H9 (cell line): ENCODE measurements at regions not wholly inside any gene's neighbourhood (a gene's known extent, or its start where the extent isn't known, plus 50 kb on each side); places are given as distances from the start of the nearest gene placed in this dataset.

ENCODE experiments used
- DNase-seq: peaks from one replicate; pipeline ENCODE4 v3.0.0-alpha.2; 2017
- H2AFZ ChIP-seq: one replicate; pipeline ENCODE4 v1.6.1; 2013; ENCODE audit warnings: mild to moderate bottlenecking, low read length, control low read depth, moderate library complexity
- H2AK5ac ChIP-seq: 2 replicates; pipeline ENCODE4 v1.6.1; 2013; ENCODE audit warnings: low read length, control low read depth, mixed read lengths; ENCODE audit not compliant: insufficient read length
- H2BK120ac ChIP-seq: one replicate; pipeline ENCODE4 v1.6.1; 2013; ENCODE audit warnings: low read depth, mild to moderate bottlenecking, low read length, control low read depth, inconsistent platforms; ENCODE audit not compliant: poor library complexity, severe bottlenecking
- H2BK12ac ChIP-seq: 2 replicates; pipeline ENCODE4 v1.6.1; 2013; ENCODE audit warnings: low read length, control low read depth, mixed read lengths, low read depth; ENCODE audit not compliant: insufficient read length
- H2BK15ac ChIP-seq: 2 replicates; pipeline ENCODE4 v1.6.1; 2013; ENCODE audit warnings: low read depth, low read length, control low read depth
- H2BK20ac ChIP-seq: one replicate; pipeline ENCODE4 v1.6.1; 2013; ENCODE audit warnings: low read depth, mild to moderate bottlenecking, low read length, control low read depth, inconsistent platforms; ENCODE audit not compliant: poor library complexity, severe bottlenecking
- H2BK5ac ChIP-seq: 2 replicates; pipeline ENCODE4 v1.6.1; 2013; ENCODE audit warnings: low read length, control low read depth, mixed read lengths; ENCODE audit not compliant: insufficient read length
- H3K14ac ChIP-seq: 2 replicates; pipeline ENCODE4 v1.6.1; 2013; ENCODE audit warnings: low read length, control low read depth; ENCODE audit not compliant: insufficient read depth
- H3K18ac ChIP-seq: 2 replicates; pipeline ENCODE4 v1.6.1; 2013; ENCODE audit warnings: low read depth, mild to moderate bottlenecking, mixed read lengths, low read length, control low read depth; ENCODE audit not compliant: insufficient read length
- H3K23ac ChIP-seq: 2 replicates; pipeline ENCODE4 v1.6.1; 2013; ENCODE audit warnings: low read length, control low read depth, mixed read lengths, low read depth; ENCODE audit not compliant: insufficient read length
- H3K23me2 ChIP-seq: 2 replicates; pipeline ENCODE4 v1.6.1; 2013; ENCODE audit warnings: low read depth, mild to moderate bottlenecking, mixed read lengths, low read length, control low read depth; ENCODE audit not compliant: insufficient read length, poor library complexity, severe bottlenecking
- H3K27ac ChIP-seq: 2 replicates; pipeline ENCODE4 v1.5.1; 2013; ENCODE audit warnings: low read length, control low read depth, mixed read lengths, low read depth; ENCODE audit not compliant: insufficient read length
- H3K27me3 ChIP-seq: 2 replicates; pipeline ENCODE4 v1.6.1; 2013; ENCODE audit warnings: low read length, control low read depth, inconsistent platforms; ENCODE audit not compliant: insufficient read depth
- H3K4ac ChIP-seq: 2 replicates; pipeline ENCODE4 v1.6.1; 2013; ENCODE audit warnings: low read depth, mild to moderate bottlenecking, control low read depth, inconsistent platforms, low read length, moderate library complexity
- H3K4me1 ChIP-seq: 2 replicates; pipeline ENCODE4 v1.6.1; 2013; ENCODE audit warnings: low read length, control low read depth, inconsistent platforms; ENCODE audit not compliant: insufficient read depth
- H3K4me2 ChIP-seq: 2 replicates; pipeline ENCODE4 v1.6.1; 2013; ENCODE audit warnings: low read length, control low read depth, mixed read lengths; ENCODE audit not compliant: insufficient read length, insufficient read depth
- H3K56ac ChIP-seq: 2 replicates; pipeline ENCODE4 v1.6.1; 2013; ENCODE audit warnings: low read depth, mild to moderate bottlenecking, mixed read lengths, low read length, control low read depth; ENCODE audit not compliant: insufficient read length
- H3K79me1 ChIP-seq: 2 replicates; pipeline ENCODE4 v1.6.1; 2013; ENCODE audit warnings: low read depth, mild to moderate bottlenecking, moderate library complexity, low read length, control low read depth, inconsistent platforms; ENCODE audit not compliant: insufficient read depth, poor library complexity, severe bottlenecking
- H3K79me2 ChIP-seq: 2 replicates; pipeline ENCODE4 v1.6.1; 2013; ENCODE audit warnings: low read length, control low read depth, inconsistent platforms; ENCODE audit not compliant: insufficient read depth
- H3K9ac ChIP-seq: 2 replicates; pipeline ENCODE4 v1.6.1; 2013; ENCODE audit warnings: low read length, control low read depth, mixed read lengths; ENCODE audit not compliant: insufficient read length; ENCODE audit errors: extremely low read depth
- H3K9me3 ChIP-seq: one replicate; pipeline ENCODE4 v1.6.1; 2013; ENCODE audit warnings: low read depth, low read length, inconsistent platforms; ENCODE audit not compliant: control insufficient read depth
- H3T11ph ChIP-seq: one replicate; pipeline ENCODE4 v1.6.1; 2013; ENCODE audit warnings: mild to moderate bottlenecking, low read length, control low read depth, inconsistent platforms
- H4K20me1 ChIP-seq: one replicate; pipeline ENCODE4 v1.6.1; 2013; ENCODE audit not compliant: control insufficient read depth, insufficient read length, insufficient read depth
- H4K5ac ChIP-seq: 2 replicates; pipeline ENCODE4 v1.6.1; 2013; ENCODE audit warnings: low read depth, mild to moderate bottlenecking, mixed read lengths, low read length, control low read depth; ENCODE audit not compliant: insufficient read length
- H4K8ac ChIP-seq: replicated peaks from 2 replicates; pipeline ENCODE4 v1.6.1; 2013; ENCODE audit warnings: low read length, control low read depth, mixed read lengths, low read depth; ENCODE audit not compliant: insufficient read length
- H4K91ac ChIP-seq: 2 replicates; pipeline ENCODE4 v1.6.1; 2013; ENCODE audit warnings: low read depth, mild to moderate bottlenecking, moderate library complexity, mixed read lengths, low read length, control low read depth; ENCODE audit not compliant: insufficient read length
- H3K27ac Mint-ChIP-seq, 3 experiments: 2 replicates in 2 of 3; 3 replicates in 1 of 3; pipeline ENCODE4 v1.8.0; 2020 to 2021; ENCODE audit warnings: mixed read lengths in 3 of 3, mild to moderate bottlenecking in 1 of 3, moderate library complexity in 1 of 3
- H3K27me3 Mint-ChIP-seq: 2 replicates; pipeline ENCODE4 v1.8.0; 2021; ENCODE audit warnings: low read depth, mild to moderate bottlenecking, moderate library complexity, mixed read lengths
- H3K36me3 Mint-ChIP-seq, 3 experiments: 2 replicates in 2 of 3; 3 replicates in 1 of 3; pipeline ENCODE4 v1.8.0; 2020 to 2021; ENCODE audit warnings: low read depth in 3 of 3, mixed read lengths in 3 of 3; ENCODE audit not compliant: insufficient read depth in 1 of 3
- H3K4me1 Mint-ChIP-seq, 2 experiments: 2 replicates each; pipeline ENCODE4 v1.8.0; 2020; ENCODE audit warnings: mixed read lengths in 2 of 2
- H3K4me3 Mint-ChIP-seq, 2 experiments: 2 replicates in 1 of 2; 3 replicates in 1 of 2; pipeline ENCODE4 v1.8.0; 2020 to 2021; ENCODE audit warnings: mild to moderate bottlenecking in 2 of 2, mixed read lengths in 2 of 2, moderate library complexity in 1 of 2
- H3K9me3 Mint-ChIP-seq, 2 experiments: 2 replicates in 1 of 2; 3 replicates in 1 of 2; pipeline ENCODE4 v1.8.0; 2020; ENCODE audit warnings: mild to moderate bottlenecking in 2 of 2, mixed read lengths in 2 of 2, moderate library complexity in 1 of 2
- WGBS: extraction: QIAGEN DNeasy Blood & Tissue Kit; methylation state at CpG from one replicate; pipeline ENCODE4 v1.1.7; 2013; ENCODE audit warnings: missing lambda C conversion rate, low lambda C conversion rate, mixed read lengths; ENCODE audit not compliant: insufficient read length; ENCODE audit errors: extremely low coverage; 5-methylcytosine and 5-hydroxymethylcytosine counted together
- TF ChIP-seq, protein P1 (sequence below): fragments of 200-600 bp; sonication (generic); conservative IDR thresholded peaks from 3 replicates; pipeline ENCODE4 v1.8.0; 2021; ENCODE audit warnings: antibody characterized with exemption, mild to moderate bottlenecking

- no peak overlapping the region for H2AK5ac ChIP-seq
- WGBS = no CpG with 5 or more reads among the region's 11 CpGs
- Mint-ChIP-seq H3K27me3 (no peaks in the 10 kb centered on the region), H3K27ac (no peak overlapping the region), H3K36me3 (no peaks in the 10 kb centered on the region), H3K9me3 (no peaks in the 10 kb centered on the region; a peak in 2 of 5 replicates), H3K4me3 (no peak overlapping the region), H3K4me1 (peaks cover 7 to 14% of the 10 kb centered on the region in 2 experiments)
- no peaks in the 10 kb centered on the region for H3K23me2 ChIP-seq
- no peak overlapping the region for H2BK20ac ChIP-seq
- no peak overlapping the region for H4K8ac ChIP-seq
- no peak overlapping the region for H2BK5ac ChIP-seq
- DNase-seq = no peak
- no peak overlapping the region for H3K14ac ChIP-seq
- no peaks in the 10 kb centered on the region for H4K20me1 ChIP-seq
- H3K18ac ChIP-seq = no peak overlapping the region
- H2AFZ ChIP-seq = no peak overlapping the region
- no peak overlapping the region for H3K9ac ChIP-seq
- no peak overlapping the region for H4K91ac ChIP-seq
- no peaks in the 10 kb centered on the region; the same call in 1 of the 2 replicates for H3K79me2 ChIP-seq
- no peak overlapping the region for H3T11ph ChIP-seq
- H2BK15ac ChIP-seq = no peak overlapping the region
- no peak overlapping the region for H3K4me2 ChIP-seq
- H3K56ac ChIP-seq = no peak overlapping the region
- no peaks in the 10 kb centered on the region for H3K79me1 ChIP-seq
- H3K4ac ChIP-seq = no peak overlapping the region
- no peak overlapping the region for H3K27ac ChIP-seq
- no peak overlapping the region for H2BK12ac ChIP-seq
- no peaks in the 10 kb centered on the region for H3K27me3 ChIP-seq
- H2BK120ac ChIP-seq = no peak overlapping the region
- no peaks in the 10 kb centered on the region for H3K9me3 ChIP-seq
- H4K5ac ChIP-seq = no peak overlapping the region
- TF ChIP-seq, protein P1, sequence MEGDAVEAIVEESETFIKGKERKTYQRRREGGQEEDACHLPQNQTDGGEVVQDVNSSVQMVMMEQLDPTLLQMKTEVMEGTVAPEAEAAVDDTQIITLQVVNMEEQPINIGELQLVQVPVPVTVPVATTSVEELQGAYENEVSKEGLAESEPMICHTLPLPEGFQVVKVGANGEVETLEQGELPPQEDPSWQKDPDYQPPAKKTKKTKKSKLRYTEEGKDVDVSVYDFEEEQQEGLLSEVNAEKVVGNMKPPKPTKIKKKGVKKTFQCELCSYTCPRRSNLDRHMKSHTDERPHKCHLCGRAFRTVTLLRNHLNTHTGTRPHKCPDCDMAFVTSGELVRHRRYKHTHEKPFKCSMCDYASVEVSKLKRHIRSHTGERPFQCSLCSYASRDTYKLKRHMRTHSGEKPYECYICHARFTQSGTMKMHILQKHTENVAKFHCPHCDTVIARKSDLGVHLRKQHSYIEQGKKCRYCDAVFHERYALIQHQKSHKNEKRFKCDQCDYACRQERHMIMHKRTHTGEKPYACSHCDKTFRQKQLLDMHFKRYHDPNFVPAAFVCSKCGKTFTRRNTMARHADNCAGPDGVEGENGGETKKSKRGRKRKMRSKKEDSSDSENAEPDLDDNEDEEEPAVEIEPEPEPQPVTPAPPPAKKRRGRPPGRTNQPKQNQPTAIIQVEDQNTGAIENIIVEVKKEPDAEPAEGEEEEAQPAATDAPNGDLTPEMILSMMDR = no peak
- peaks cover 4% of the 10 kb centered on the region; the same call in 1 of the 2 replicates for H3K4me1 ChIP-seq
- H3K23ac ChIP-seq = no peak overlapping the region
These were observed 342.7 kb downstream of the SMOC2 start for GRCh38 chr6:168783720-168784119.
